GM06990 (cell line): ENCODE measurements at regions not wholly inside any gene's neighbourhood (a gene's known extent, or its start where the extent isn't known, plus 50 kb on each side); places are given as distances from the start of the nearest gene placed in this dataset.
"Not testable (repeated sequence)": the region's sequence is repeated elsewhere in the genome, so short reads cannot be mapped to it uniquely, and the experiment has no call there.

Experiments
- DNase-seq: peaks from one replicate; pipeline ENCODE4 v3.0.0-alpha.2; 2011; ENCODE audit not compliant: insufficient read length; ENCODE audit errors: extremely low read depth
- H3K27me3 ChIP-seq: replicated peaks from 2 replicates; pipeline ENCODE4 v1.6.0; 2011; ENCODE audit warnings: low read length; ENCODE audit not compliant: control insufficient read depth, insufficient read depth
- H3K36me3 ChIP-seq: 2 replicates; pipeline ENCODE4 v1.5.1; 2011; ENCODE audit warnings: low read length; ENCODE audit not compliant: control insufficient read depth, insufficient read depth
- H3K4me3 ChIP-seq: replicated peaks from 2 replicates; pipeline ENCODE4 v1.5.1; 2011; ENCODE audit warnings: low read depth, mild to moderate bottlenecking, control low read depth, low read length
- CTCF ChIP-seq: IDR thresholded peaks from 2 replicates; pipeline ENCODE4 v1.5.1; 2011; ENCODE audit warnings: low read length, control low read depth, mild to moderate bottlenecking, inconsistent platforms; ENCODE audit not compliant: insufficient read depth, poor library complexity, severe bottlenecking

- TF ChIP-seq CTCF: no peak
- H3K36me3 ChIP-seq: no peaks in the 10 kb centered on the region
- no peak overlapping the region for H3K4me3 ChIP-seq
- H3K27me3 ChIP-seq: no peaks in the 10 kb centered on the region
- no peak for DNase-seq
These were observed 169.5 kb upstream of the COPS8 start for GRCh38 chr2:236916181-236916580.

- Histone ChIP-seq H3K27me3 (no peaks in the 10 kb centered on the region), H3K36me3 (no peaks in the 10 kb centered on the region), H3K4me3 (no peak overlapping the region)
- DNase-seq: no peak
- no peak for TF ChIP-seq CTCF
These were observed 169.0 kb upstream of the COPS8 start for GRCh38 chr2:236916651-236917050.

GRCh38 chr2:236917164-236917563 lies 168.5 kb upstream of the COPS8 start:
- no peak for DNase-seq
- TF ChIP-seq CTCF: no peak
- H3K27me3 ChIP-seq: no peaks in the 10 kb centered on the region
- no peak overlapping the region for H3K4me3 ChIP-seq
- no peaks in the 10 kb centered on the region for H3K36me3 ChIP-seq

- H3K27me3 ChIP-seq: no peaks in the 10 kb centered on the region
- no peak for TF ChIP-seq CTCF
- DNase-seq: no peak
- H3K4me3 ChIP-seq: no peak overlapping the region
- no peaks in the 10 kb centered on the region for H3K36me3 ChIP-seq
These were observed 167.1 kb upstream of the COPS8 start for GRCh38 chr2:236918545-236918944.

- DNase-seq: no peak
- no peaks in the 10 kb centered on the region for H3K36me3 ChIP-seq
- no peaks in the 10 kb centered on the region for H3K27me3 ChIP-seq
- no peak overlapping the region for H3K4me3 ChIP-seq
- no peak for TF ChIP-seq CTCF
These were observed 166.5 kb upstream of the COPS8 start for GRCh38 chr2:236919209-236919608.

GRCh38 chr2:236919801-236920379 lies 165.8 kb upstream of the COPS8 start:
- H3K27me3 ChIP-seq, H3K36me3 ChIP-seq, H3K4me3 ChIP-seq, DNase-seq: not testable (repeated sequence)
